ENCODE measurements at regions not wholly inside any gene's neighbourhood (a gene's known extent, or its start where the extent isn't known, plus 50 kb on each side); places are given as distances from the start of the nearest gene placed in this dataset.

- no peak for DNase-seq
These were observed 258.1 kb upstream of the PTCHD4 start for GRCh38 chr6:48369100-48369499.

GRCh38 chr6:48325701-48326100 is 214.7 kb upstream of the PTCHD4 start:
- DNase-seq: no peak

GRCh38 chr6:48318670-48319069 is 207.7 kb upstream of the PTCHD4 start:
- DNase-seq: no peak

DNA sequence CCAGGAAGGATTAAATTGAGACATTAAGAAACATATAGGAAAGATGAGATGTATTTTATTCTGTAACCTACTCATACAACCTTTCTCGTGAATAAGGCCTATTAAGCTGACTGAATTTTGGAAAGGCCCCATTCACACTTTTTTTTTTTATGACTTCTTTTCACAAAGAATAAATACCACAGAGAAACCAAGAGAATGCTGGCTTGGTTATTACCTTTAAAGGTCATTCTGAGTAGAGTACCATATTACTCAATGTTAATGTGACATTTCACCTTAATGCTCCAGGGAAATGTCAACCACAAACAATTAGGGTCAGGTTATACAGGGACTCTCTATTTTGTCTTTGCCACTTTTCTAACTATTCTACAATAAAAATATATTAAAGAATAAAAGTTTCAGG is 204.9 kb upstream of the PTCHD4 start:
- DNase-seq: no peak

GRCh38 chr6:48315051-48315719 is 204.2 kb upstream of the PTCHD4 start:
- DNase-seq: no peak

GRCh38 chr6:48311301-48311700 is 200.3 kb upstream of the PTCHD4 start:
- no peak for DNase-seq

DNA sequence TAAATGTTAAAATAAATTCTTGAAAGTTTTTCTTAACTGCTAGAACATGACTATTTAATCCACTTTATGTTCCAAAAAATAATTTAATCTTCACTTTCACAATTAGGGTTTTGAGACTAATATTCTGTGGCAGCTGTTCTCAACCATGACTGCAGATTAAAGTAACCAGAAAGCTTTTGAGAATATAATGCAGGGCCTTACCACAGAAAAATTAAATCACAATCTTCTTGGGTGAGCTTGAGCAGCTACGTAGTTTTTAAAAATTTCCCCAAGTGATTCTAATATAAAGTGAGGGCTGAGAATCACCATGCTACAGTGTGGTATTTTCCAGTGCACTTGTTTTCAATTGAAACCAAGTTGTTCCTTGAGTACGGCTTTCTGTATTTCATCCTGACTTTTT is 196.6 kb upstream of the PTCHD4 start:
- DNase-seq: no peak

- DNase-seq: no peak
These were observed 179.6 kb upstream of the PTCHD4 start for GRCh38 chr6:48290595-48290994.

- DNase-seq: no peak
These were observed 178.8 kb upstream of the PTCHD4 start for GRCh38 chr6:48289841-48290240.

- no peak for DNase-seq
These were observed 170.2 kb upstream of the PTCHD4 start for GRCh38 chr6:48281217-48281616.

DNA sequence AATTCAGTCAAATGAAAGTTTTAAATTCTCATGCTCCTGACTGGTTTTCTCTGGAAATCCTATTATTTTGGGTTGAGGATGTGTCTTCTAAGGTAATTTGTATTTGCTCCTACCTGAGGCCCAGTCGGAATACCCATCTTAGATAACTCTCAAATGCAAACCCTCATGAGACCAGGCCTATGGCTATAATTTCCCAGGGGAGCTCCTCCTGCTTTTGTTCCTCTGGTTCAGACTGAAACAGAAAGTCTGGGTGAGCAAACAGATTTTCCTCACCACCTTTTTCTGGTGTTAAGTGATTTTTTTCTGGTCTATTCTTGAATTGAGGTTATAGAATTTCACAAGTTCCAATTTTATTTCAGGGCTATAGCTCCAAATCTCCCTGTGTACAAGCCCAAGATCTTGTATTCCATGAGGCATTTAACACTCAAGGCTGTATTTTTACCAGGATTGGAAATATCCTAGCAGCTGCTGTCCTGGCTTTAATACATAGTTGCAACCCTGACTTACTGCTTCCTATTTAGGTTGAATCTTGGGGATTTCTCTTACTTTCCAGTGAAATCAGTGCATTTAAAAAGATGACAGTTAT is 169.1 kb upstream of the PTCHD4 start:
- no peak for DNase-seq

- no peak for DNase-seq
These were observed 167.3 kb upstream of the PTCHD4 start for GRCh38 chr6:48278261-48278660.

- no peak for DNase-seq
These were observed 161.5 kb upstream of the PTCHD4 start for GRCh38 chr6:48272518-48272917.

- no peak for DNase-seq
These were observed 144.1 kb upstream of the PTCHD4 start for GRCh38 chr6:48255094-48255493.

- no peak for DNase-seq
These were observed 138.1 kb upstream of the PTCHD4 start for GRCh38 chr6:48249071-48249470.

DNA sequence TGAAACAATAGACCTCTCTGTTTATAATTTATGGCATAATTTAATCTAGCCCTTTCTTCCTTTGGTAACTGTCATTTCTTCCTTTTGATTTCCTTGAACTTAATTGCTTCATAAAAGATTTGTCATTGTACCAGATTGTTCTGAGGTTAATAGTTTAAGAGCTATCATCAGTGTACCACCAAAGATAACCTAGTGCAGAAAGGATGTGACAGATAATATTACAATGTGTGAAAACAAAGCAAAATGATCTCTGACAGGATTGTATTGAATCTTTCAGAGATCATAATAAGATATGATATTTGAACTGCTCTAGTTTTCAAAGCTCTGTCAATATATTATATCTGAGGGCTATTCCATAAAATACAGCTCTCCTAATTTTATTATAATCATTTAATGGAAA is 132.1 kb upstream of the PTCHD4 start:
- DNase-seq: no peak

DNA sequence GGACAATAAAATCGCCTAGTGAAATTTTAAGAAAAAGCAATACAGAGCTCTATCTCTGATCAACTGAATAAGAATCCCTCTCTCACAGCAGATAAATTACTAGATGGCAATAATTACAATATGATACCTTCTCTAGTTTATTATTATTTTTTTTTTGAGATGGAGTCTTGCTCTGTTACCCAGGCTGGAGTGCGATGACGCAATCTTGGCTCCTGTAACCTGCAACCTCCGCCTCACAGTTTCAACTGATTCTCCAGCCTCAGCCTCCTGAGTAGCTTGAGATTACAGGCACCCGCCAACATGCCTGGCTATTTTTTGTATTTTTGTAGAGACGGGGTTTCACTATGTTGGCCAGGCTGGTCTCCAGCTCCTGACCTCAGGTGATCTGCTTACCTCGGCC is 129.3 kb upstream of the PTCHD4 start:
- no peak for DNase-seq

- no peak for DNase-seq
These were observed 125.4 kb upstream of the PTCHD4 start for GRCh38 chr6:48236375-48236774.

- no peak for DNase-seq
These were observed 122.1 kb upstream of the PTCHD4 start for GRCh38 chr6:48233063-48233462.

- no peak for DNase-seq
These were observed 118.8 kb upstream of the PTCHD4 start for GRCh38 chr6:48229841-48230240.

DNA sequence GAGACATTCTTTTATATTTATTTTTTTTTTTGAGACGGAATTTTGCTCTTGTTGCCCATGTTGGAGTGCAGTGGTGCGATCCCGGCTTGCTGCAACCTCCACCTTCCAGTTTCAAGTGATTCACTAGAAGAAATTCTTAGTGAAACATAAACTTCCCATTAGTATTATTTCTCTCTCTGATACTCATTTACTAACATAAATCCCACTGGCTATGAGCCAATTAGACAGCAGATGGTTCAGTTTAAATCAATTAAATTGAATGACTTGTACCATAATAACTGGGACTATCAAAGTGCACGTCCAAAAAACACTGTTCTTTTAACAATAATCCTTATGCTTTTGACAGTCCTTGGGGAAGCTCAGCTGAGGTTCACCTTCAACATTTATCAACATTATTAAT is 111.2 kb upstream of the PTCHD4 start:
- no peak for DNase-seq

DNA sequence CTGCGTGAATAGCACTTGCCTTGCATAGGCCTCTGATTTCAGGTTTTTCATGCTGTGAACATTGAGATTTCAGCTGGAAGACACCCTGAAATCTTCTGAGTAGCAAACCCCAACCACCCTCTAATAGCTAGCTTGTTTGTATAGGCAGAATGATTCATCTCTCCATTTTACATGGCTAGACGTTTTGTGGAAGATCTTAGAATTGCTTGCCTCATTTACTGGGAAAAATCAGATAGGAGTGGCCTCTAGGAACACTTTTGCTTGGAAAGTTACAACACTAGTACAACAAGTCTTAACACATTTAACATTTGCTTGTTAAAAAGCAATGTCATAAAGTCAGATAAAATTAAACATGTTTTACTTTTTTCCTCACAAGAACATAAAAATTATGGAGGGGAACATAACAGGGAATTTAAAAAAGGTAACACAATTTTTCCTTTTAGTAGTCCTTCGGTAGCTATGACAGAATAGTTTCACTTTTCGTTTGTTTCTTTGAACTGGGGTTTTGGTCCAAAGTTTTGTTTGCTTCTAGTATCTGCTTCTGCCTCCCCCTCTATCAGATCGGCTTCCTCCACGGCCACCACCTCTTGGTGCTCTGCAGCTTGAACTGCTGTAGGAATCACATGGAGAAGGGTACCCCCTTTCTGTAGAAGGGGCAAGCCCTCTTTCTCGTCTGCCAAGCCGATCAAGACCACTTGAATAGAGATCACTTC is 102.2 kb upstream of the PTCHD4 start:
- DNase-seq: no peak

- no peak for DNase-seq
These were observed 101.5 kb upstream of the PTCHD4 start for GRCh38 chr6:48212501-48212900.

DNA sequence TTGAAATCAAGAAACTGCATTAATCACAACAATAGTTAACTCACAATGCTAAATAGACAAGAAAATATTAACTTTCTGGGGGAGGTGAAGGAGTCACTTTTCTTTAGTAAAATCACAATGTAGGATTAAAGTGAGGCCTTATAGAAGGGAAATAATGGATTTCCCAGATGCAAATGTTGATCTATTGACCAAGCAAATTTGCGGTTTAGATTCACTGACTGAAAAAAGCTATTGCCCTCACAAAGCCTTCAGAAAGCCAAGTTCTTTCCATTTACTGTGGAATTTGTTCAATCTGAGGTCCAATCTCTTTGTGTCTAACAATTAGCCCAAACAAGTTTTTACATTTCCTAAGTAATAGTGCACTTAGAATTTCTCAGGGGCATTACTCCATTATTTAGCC is 95.1 kb upstream of the PTCHD4 start:
- DNase-seq: no peak

Measured in right forelimb (tissue), 1 donor.